ENCODE measurements at regions not wholly inside any gene's neighbourhood (a gene's known extent, or its start where the extent isn't known, plus 50 kb on each side); places are given as distances from the start of the nearest gene placed in this dataset.
A peak's percentile ranks its signal among the peaks of the same experiment; 100 is the strongest.
"Not testable (repeated sequence)": the region's sequence is repeated elsewhere in the genome, so short reads cannot be mapped to it uniquely, and the experiment has no call there.

DNA sequence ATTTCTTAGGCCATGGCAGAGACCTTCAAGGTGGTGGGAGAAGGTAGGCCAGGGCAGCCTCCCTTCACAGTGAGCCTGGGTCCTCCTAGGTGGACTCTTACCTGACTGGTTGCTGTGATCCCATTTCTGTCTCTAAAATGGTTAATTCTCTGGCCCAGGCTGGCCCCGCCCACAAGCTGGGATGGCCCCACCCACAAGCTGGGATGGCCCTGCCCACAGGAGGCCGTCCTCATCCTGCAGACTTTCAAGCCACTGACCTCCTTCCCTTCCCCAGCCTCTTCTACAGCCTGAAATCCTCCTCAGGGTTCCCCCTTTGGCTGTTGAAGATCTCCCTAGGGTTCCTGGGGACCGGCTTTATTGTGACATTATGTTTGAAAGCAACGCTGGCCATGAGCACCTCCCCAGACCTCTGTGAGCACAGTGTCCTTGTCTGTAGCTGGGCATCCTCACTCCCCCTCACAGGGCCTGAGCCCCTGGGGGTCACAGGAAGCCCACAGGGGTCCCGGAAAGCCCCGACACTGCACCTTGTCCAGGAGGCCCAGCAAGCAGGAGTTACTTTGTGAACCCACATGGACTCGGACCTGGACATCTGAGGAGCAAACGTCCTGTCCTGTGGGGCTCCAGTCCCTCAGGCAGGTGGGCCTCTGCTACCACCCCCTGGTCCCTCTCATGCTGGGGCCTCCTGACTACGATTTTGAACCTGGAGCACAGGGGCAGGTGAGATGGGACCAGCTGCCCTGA is 621.7 kb downstream of the MATN1 start:
- no peak for DNase-seq

DNA sequence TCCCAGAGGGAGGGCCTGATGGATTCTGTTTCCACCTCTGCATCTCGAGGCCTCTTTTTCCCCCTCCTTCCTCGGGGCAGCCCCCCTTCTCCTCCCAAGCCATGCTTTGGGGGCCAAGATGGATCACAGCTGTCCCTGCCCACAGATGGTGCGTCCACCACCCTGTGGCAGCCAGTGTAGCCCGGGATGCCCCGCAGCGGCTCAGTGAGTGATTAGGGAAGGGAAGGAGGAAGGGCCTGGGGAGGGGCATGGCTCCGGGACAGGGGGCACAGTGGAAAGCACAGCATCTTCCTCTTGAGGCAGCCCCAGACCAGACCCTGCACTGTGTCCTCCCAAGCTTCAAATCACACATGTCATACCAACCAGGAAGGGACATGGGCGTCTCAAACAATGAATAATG is 622.4 kb downstream of the MATN1 start:
- no peak for DNase-seq

DNA sequence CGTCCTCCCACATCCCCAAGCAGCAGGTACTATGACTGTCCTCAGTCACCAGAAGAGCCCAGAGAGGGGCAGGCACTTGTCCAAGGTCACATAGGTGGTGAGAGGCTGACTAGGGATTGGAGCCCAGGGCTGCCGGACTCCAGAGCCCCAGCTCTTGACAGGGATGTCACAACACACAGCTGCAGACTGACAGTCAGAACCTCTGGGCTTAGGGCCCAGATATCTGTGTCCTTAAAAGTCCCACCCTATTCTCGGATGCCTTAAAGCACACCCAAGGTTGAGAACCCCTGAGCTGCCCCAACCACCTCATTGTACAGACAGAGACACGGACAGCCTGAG is 622.9 kb downstream of the MATN1 start:
- no peak for DNase-seq

DNA sequence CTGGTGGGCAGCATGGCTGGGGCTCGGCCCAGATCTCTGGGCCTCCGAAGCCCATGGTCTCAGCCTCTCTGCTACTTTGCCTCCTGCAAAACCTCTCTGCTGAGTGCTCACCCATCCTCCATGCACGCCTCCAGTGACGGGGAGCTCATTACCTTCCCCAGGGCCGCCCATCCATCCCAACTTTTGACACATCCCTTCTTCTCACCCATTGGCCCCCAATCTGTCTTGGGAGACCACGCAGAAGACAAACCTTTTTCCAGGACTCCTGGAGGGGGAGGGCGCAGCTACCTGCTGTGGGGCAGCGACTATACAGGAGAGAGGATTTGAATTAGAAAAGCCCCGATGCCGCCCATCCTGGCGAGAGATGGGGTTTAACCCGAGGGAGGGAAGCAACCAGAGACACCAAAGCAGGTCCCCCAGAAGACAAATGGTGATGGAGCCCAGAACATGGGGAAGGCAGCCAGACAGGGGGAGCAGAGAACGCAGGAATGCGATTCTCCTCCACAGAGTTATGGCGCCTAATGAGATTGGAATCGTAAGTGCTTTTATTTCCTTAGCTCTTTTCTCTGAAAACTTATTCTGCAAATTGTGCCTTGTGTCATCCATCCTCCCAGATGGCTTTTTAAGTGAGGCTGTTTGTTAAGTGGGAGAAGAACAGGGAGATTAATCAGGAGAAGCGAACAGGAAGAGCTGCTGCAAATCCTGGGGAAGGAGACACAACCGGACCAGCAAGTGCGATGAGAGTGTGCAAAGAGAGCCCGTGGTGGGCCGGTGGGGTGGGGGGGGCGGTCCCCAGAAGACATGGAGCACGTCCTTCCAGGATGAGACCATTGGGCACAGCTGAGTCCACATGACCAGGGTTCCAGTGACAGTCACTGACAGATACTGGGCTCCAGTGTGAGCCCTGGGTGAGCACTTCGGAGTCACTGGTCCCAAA is 623.5 kb downstream of the MATN1 start:
- DNase-seq: no peak

DNA sequence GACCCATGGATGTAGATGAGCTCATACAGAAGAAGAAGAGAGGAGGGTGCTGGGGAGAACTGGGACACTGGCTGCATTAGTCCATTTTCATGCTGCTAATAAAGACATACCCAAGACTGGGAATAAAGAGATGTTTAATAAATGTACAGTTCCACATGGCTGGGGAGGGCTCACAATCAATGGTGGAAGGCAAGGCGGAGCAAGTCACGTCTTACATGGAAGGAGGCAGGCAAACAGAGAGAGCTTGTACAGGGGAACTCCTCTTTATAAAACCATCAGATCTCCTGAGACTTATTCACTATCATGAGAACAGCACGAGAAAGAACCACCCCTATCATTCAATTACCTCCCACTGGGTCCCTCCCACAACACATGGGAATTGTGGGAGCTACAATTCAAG is 625.5 kb downstream of the MATN1 start:
- DNase-seq: not testable (repeated sequence)

DNA sequence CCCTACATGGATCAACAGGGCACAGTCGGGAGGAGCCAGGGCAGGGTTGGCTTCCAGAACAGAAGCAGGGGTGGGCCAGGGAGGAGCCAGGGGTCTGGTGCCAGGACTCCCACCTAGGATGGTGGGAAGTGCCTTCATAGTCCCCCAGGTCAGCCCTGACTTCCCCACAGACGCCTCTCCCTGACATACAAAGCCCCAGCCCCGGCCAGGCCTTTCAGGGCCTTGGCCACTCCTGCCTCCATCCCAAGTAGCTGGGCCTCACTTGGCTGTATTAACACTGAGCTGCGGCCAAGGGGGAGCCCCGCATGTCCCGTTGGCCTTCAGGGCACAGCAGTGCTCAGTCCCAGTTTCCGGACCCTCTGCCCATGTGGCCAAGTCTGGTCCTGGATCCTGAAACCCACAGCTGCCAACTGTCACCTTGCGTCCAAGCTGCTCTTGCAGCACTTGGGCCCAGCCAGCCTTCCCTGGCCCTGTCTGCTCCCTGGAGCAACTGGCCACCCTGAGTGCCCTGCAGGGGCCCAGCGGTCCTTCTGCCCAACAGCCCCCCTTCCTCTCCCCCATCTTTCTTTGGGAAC is 627.8 kb downstream of the MATN1 start:
- DNase-seq: no peak

DNA sequence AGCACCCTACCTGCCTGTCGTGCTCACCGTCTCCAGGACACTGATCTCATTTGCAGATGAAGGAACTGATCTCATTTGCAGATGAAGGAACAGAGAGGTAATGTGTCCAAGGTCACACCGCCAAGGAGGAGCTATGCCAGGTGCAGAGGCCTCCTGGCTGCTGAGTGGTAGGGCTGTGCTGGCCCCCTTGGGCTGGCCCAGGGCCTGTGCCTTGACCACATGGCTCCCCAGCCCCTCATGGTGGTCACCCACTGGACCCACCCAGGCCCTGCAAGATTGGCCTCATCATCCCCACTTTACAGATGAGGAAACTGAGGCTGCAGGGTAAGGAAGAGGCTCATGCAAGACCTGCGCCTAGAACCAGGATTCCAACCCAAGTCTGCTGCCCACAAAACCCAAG is 628.3 kb downstream of the MATN1 start:
- no peak for DNase-seq

DNA sequence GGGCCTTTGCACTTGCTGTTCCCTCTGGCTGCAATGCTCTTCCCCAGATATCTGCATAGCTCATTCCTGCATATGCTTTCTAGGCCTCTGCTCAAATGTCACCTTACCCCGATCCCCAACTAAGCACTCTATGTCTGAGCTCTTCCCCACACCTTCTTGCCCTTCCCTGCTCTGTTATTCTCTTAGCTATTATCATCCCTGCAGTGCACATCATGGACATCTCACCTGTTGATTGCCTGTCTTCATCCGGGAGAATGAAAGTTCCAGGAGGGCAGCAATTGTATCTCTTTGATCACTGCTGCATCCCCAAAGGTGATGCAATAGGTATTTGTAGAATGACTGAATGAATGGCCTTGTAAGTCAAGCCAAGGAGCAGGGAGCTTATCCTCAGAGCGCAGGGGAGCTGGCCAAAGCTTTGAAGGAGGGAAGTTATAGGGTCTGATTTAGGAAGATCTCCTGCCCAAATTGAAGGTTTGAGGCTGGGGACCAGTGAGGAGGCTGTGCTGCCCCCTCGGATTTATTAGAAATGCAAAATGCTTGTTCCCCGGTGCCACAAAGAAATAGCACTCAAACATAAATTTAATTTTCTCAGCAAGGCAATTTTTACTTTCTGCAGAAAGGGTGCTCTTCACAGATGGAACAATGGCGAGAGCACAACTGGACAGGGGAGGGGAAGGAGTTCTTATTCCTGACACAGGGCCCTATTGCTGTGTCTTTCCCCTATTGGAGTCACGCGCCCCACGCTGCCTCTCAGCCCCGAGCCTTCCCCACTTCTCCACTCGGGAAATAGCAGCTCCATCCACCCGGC is 631.1 kb downstream of the MATN1 start:
- DNase-seq: no peak

DNA sequence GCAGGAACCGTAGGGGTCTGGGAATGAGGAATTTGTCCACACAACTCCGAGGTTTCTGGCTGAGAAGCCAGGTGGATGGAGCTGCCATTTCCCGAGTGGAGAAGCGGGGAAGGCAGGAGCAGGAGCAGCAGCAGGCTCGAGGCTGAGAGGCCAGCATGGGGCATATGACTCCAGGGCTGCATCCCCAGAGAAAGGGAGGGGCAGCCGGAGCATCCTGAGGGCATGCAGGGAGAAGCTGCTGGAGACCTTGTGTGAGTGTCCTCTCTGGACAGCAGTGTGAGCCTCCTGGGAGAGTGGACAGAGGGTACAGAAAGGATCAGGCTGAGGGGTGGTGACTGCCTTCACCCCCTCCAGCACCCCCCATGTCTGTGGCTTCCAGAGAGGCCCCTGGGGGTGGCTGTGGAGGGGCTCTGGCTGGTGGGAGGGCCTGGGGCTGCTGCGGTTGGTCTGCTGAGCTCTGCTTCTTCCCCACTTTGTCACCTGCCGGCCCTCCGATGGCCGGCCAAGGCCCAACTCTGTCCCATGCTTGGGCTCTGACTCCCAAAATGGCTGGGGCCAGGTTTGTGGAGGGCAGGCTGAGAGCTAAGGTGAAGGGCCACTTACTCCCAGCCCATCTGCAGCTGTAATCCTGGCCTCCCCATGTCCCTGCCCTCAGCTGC is 633.1 kb downstream of the MATN1 start:
- DNase-seq: no peak

DNA sequence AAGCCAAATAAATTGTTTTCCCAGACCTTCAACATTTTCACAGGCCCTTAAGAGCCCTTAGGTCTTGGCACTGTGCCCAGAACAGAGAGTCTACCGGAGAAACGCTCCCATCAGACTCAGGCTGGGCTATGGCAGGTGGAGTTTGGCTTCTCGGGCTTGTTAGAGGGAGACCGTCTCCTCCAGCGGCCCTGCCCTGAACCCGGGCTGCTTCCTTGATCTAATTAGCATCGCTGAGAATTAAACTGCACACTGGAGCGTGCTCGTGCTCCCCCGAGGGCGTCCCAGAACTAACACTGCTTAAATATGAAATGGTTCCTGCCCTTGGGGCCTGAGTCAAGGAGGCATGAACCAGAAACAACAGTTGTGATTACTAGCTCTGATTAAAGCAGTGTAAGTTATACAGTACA is 634.4 kb downstream of the MATN1 start:
- no peak for DNase-seq

DNA sequence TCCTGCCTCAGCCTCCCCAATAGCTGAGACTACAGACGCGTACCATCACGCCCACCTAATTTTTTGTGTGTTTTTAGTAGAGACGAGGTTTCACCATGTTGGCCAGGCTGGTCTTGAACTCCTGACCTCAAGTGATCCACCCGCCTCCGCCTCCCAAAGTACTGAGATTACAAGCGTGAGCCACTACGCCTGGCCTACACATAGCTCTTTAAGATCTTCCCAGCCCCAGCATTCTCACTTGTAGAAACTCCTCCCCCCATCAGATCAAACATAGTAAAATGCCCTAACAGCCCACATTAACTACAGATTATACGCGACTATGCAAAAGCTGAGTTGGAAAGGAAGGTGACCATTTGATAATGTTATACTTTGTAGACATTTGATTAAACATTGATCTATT is 634.8 kb downstream of the MATN1 start:
- DNase-seq: no peak

DNA sequence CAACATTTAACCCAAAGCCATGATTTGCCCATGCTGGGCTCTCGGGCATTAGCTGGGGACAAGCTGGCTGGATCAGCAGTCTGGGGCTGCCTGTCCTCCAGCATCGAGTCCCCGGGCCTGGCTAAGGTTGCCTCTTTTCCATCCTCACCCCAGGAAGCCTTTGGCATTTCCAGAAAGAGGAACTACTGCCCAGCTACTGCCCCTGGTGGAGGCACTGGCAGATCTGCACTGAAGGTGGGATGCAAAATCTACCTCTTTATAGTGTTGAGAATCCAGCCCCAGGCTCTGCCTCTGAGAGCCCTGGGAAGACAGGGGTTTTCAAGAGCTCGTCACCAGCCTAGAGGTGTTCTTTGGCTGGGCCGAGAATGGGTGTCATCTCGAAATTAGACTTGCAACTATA is 635.9 kb downstream of the MATN1 start:
- peak; percentile 37 for DNase-seq

DNA sequence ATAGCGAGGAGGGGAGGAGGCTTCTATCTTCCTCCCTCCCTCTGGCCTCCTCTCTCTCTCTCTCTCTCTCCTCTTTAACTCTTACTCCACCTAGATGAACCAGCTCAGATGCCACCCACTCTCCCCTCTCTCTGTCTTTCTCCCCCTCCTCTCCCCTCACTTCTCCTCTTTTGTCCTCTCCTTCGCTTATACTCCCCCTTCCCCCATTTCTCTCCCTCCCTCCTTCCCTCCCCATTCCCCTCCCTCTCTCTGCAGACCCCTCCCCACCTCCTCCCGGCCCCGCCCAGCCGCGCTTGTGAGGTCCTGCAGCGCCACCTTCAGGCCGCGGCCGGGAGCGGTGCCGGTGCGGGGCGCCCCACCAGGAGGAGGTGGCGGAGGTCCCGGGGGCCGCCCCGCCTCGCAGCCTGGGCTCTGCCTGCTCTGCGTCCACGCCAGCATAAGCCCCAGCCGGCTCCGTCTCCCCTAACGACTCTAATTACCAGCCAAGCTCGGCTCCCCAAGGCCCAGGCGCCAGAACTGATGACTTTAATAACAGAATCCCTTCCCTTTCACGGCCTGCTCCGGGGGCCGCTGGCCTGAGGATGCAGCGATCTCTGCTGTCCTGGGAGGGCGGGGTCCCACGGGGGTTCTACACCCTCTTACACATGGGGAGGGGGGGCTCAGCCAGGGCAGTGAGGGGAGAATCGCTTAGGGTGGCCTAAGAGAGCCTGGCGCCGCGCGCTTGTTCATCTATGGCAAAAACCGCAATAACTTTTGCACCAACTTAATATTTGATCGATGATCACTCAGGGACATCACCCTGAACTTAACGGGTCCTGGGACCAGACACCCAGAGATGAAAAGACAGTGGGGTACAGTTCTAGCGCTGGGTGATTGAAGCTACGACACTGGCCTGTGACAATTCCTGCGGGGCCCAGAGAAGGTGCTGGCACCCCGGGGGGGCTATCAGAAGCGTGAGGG is 637.3 kb downstream of the MATN1 start:
- peak; percentile 57 for DNase-seq

DNA sequence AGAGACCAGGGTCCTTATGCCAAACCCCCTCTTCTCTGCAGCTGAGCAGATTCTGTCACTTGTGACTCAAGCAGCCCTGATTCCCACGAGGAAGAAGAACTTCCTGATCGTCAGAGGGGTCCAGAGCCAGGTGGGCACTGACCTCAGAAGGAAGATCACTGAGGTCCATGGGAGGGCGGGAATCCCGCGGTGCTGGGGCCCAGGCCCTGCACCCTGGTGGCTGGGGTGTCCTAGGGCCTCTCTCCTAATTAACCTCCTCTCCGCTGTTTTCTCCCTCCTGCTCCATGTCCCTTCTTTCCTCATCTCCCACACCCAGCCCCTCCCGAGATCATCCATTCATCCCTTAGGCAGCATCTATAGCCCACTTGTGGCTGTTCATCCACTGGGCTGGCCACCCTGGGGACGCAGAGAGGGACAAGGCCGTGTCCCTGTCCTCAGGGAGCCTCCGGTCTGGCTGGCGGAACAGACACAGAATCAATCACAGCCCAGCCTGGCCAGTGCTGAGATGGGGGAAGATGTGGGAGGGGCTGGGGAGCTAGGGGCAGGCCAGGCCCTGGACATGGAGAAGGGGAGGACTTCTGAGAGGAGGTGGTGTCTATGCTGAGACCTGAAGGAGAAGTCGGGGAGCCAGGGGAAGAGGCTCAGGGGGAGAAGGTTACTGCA is 638.3 kb downstream of the MATN1 start:
- DNase-seq: no peak

DNA sequence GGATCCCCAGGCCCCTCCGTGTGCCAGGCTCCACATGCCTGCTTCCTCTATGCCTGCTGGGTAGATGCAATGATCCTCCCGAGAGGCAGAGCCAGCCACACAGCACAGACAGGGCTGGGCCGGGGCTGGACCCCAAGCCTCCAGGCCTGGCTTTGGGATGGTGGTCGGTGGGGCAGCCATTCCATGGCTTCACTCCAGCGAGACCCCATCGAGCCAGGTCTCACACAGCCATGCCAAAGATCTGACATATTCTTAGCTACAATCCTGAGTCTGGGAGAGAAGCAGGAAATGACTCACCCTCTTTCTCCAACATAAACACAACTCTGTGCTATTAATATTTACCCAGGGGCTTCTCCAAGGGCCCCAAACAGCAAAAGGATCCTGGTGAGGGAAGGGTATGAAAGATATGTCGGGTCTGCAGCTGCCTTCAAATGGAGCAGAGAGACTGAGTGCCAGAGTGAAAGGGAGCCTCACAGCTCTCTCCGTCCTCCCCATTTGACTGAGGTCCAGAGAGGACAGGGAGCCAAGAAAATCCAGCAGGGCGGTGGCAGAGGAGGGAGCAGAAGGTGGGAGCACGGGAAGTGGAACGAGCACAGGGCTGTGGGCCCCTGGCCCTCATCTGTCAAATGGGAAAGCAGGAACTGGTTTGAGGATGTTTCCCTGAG is 639.5 kb downstream of the MATN1 start:
- DNase-seq: no peak

DNA sequence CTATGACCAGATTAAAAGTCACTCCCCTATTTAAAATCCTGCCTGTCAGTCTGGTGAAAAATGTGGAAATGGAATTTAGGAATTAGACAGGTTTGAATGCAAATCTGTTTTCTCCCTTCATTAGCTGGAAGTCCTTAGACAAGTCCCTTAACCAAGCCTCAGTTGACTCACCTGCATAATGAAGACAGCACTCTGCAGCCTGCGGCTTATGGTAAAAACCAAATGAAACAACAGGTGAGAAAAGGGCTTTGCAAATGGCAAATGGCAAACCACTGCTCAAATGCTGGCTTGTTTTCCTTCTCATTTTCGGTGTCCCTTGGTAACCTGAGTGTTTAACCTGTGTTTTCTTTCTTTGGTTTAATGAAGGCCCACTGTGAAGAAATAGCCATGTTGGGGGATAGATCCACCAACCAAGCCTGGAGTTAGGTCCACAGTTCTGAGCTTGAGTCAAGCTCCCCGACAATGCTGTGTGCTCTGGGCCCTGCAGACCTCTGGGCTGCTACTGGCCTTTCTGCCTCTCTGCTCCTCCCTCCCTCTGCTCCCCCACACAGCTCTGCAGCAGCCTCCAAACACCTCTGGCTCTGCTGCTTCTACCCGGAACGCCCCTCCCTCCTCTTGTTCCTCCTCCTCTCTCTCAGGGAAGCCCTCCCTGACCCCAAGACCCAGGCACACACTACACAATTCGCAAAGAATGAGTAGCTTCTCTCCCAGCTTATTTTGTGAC is 641.8 kb downstream of the MATN1 start:
- DNase-seq: no peak

DNA sequence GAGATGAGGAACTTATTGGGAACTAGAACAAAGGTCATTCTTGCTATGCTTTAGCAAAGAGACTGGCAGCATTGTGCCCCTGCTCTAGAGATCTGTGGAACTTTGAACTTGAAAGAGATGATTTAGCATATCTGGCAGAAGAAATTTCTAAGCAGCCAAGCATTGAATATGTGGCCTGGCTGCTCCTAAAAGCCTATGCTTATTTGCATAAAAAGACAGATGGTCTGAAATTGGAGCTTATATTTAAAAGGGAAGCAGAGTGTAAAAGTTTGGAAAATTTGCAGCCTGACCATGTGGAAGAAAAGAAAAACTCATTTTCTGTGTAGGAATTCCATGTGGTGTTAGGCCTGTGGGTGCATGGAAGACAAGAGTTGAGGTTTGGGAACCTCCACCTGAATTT is 647.5 kb downstream of the MATN1 start:
- not testable (repeated sequence) for DNase-seq

DNA sequence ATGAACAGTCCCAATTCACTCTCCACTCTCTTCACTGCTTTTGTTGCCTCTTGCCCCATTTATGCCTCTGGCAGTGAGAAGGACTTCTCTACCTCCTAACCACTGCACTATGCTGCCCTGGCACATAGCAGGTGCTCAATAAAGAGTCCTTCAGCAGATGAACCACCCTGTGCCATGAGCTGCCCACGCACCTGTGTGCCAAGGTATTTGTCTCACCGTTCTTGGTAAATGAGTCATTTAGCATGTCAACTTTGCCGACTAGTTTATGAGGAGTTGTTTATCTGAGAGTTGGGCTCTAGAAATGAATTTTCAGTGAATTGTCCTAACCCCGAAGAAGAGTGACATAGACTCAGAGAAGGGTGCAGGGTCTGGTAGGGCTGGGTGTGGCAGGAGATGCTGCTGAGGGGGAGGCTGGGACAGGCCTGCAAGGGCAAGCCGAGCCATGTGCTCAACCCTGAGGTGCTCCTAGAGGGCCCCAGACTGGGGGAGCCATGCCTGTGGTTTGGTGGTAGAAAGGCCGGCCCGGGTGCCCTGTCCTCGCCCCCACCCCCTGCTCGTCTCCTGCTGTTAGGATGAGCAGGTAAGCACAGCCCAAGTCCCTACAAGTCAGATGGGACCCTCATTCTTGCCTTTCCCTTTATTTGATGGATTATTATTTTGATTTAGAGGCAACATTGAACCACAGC is 654.5 kb downstream of the MATN1 start:
- no peak for DNase-seq

DNA sequence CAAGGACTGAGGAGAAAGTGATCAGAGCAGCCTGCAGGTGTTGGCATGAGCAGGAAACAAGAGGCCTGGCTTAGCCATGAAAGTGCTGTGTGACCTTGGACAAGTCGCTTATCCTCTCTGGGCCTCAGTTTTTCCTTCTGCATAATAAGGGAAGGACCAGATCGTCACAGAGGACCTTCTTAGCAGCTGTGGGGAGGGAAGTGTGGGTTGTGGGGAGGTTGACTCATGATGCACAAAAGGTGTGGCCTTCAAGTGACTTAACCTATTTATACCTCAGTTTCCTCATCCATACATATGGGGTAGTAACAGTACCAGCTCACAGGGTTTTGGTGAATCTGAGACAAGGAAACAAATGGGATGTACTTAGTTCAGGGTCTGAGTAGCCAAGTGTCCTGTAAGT is 658.8 kb downstream of the MATN1 start:
- DNase-seq: no peak

All from hematopoietic multipotent progenitor cell treated with erythropoietin and hydrocortisone succinate and interleukin-3 and kit ligand, for 4 days (in vitro differentiated cells).